IMR-90 (cell line): ENCODE measurements at regions not wholly inside any gene's neighbourhood (a gene's known extent, or its start where the extent isn't known, plus 50 kb on each side); places are given as distances from the start of the nearest gene placed in this dataset.

Experiments
- ATAC-seq: fragments of 200-7000 bp; cut with Tn5 transposase; 2 replicates; pipeline ENCODE4 v1.9.1; 2020; ENCODE audit warnings: low read depth, mild to moderate bottlenecking, moderate library complexity
- BruUV-seq: library from RNA; stranded (reverse); fragments of 400-500 nt; replicated peaks from 2 replicates; lab custom pipeline; 2021; lab: Mats Ljungman, UMichigan
- CTCF ChIA-PET: fragments of 300-600 bp; formaldehyde crosslinking; extraction: SDS; loops from one replicate; lab custom pipeline; 2021; ENCODE audit warnings: antibody characterized with exemption; lab: Yijun Ruan, JAX
- POLR2A ChIA-PET: fragments of 300-600 bp; sonication (Branson Sonifier 250); formaldehyde crosslinking; loops from one replicate; lab custom pipeline; 2022; ENCODE audit warnings: antibody characterized with exemption; ENCODE audit not compliant: unreplicated experiment; lab: Charles Lee
- DNase-seq: peaks from one replicate; pipeline ENCODE4 v3.0.0; 2013
- H2AFZ ChIP-seq: replicated peaks from 2 replicates; pipeline ENCODE3; 2013; ENCODE audit warnings: low read length, mild to moderate bottlenecking; ENCODE audit not compliant: poor library complexity
- H2AK5ac ChIP-seq: 2 replicates; pipeline ENCODE4 v1.6.1; 2013; ENCODE audit warnings: low read depth, low read length, inconsistent platforms
- H2AK9ac ChIP-seq: replicated peaks from 2 replicates; pipeline ENCODE3; 2013; ENCODE audit warnings: mild to moderate bottlenecking, low read depth, low read length, moderate library complexity; ENCODE audit not compliant: poor library complexity
- H2BK120ac ChIP-seq: 2 replicates; pipeline ENCODE4 v1.6.1; 2013; ENCODE audit warnings: low read depth, low read length, inconsistent platforms
- H2BK15ac ChIP-seq: 3 replicates; pipeline ENCODE4 v1.6.1; 2013; ENCODE audit warnings: low read depth, low read length, inconsistent platforms
- H2BK20ac ChIP-seq: 2 replicates; pipeline ENCODE4 v1.6.1; 2013; ENCODE audit warnings: low read depth, mild to moderate bottlenecking, inconsistent platforms, low read length, moderate library complexity
- H2BK5ac ChIP-seq: 2 replicates; pipeline ENCODE4 v1.6.1; 2013; ENCODE audit warnings: mild to moderate bottlenecking, low read depth, low read length, inconsistent platforms; ENCODE audit not compliant: poor library complexity, severe bottlenecking
- H3K14ac ChIP-seq: replicated peaks from 2 replicates; pipeline ENCODE4 v1.6.1; 2013; ENCODE audit warnings: low read depth, low read length, inconsistent platforms
- H3K18ac ChIP-seq: 2 replicates; pipeline ENCODE4 v1.6.1; 2013; ENCODE audit warnings: low read depth, low read length, control low read depth
- H3K23ac ChIP-seq: 2 replicates; pipeline ENCODE4 v1.6.1; 2013; ENCODE audit warnings: low read depth, low read length, inconsistent platforms
- H3K27ac ChIP-seq: 2 replicates; pipeline ENCODE4 v1.5.1; 2013; ENCODE audit warnings: mild to moderate bottlenecking, control low read depth, low read length; ENCODE audit not compliant: insufficient read depth
- H3K27me3 ChIP-seq: 2 replicates; pipeline ENCODE4 v1.6.1; 2013; ENCODE audit warnings: low read length; ENCODE audit not compliant: control insufficient read depth, insufficient read depth
- H3K36me3 ChIP-seq: 2 replicates; pipeline ENCODE4 v1.6.1; 2013; ENCODE audit warnings: low read length, mixed read lengths; ENCODE audit not compliant: control insufficient read depth, insufficient read depth
- H3K4ac ChIP-seq: 2 replicates; pipeline ENCODE4 v1.6.1; 2013; ENCODE audit warnings: low read depth, low read length, inconsistent platforms
- H3K4me1 ChIP-seq: 2 replicates; pipeline ENCODE4 v1.6.1; 2013; ENCODE audit warnings: low read length, mixed read lengths; ENCODE audit not compliant: control insufficient read depth, insufficient read depth
- H3K4me2 ChIP-seq: 2 replicates; pipeline ENCODE4 v1.6.1; 2013; ENCODE audit warnings: low read depth, mild to moderate bottlenecking, control low read depth, low read length, moderate library complexity
- H3K4me3 ChIP-seq: 2 replicates; pipeline ENCODE4 v1.5.1; 2013; ENCODE audit warnings: low read depth, mild to moderate bottlenecking, control low read depth, low read length, moderate library complexity; ENCODE audit not compliant: insufficient read depth
- H3K56ac ChIP-seq: 2 replicates; pipeline ENCODE4 v1.6.1; 2013; ENCODE audit warnings: low read length, inconsistent platforms; ENCODE audit not compliant: insufficient read depth; ENCODE audit errors: extremely low read depth
- H3K79me1 ChIP-seq, 2 experiments: 2 replicates each; pipeline ENCODE4 v1.6.1; 2013; ENCODE audit warnings: low read length in 2 of 2, inconsistent platforms in 1 of 2, low read depth in 1 of 2
- H3K9ac ChIP-seq: 2 replicates; pipeline ENCODE4 v1.6.1; 2013; ENCODE audit warnings: low read depth, low read length, control low read depth
- H3K9me1 ChIP-seq: 2 replicates; pipeline ENCODE4 v1.6.1; 2013; ENCODE audit warnings: low read length, inconsistent platforms; ENCODE audit not compliant: insufficient read depth
- H3K9me3 ChIP-seq: 2 replicates; pipeline ENCODE4 v1.6.1; 2013; ENCODE audit warnings: low read length; ENCODE audit not compliant: control insufficient read depth, insufficient read depth
- H4K20me1 ChIP-seq: 2 replicates; pipeline ENCODE4 v1.6.1; 2013; ENCODE audit warnings: low read length, inconsistent platforms; ENCODE audit not compliant: insufficient read depth
- H4K5ac ChIP-seq: 2 replicates; pipeline ENCODE4 v1.6.1; 2013; ENCODE audit warnings: mild to moderate bottlenecking, low read depth, low read length, control low read depth
- H4K8ac ChIP-seq, 2 experiments: 2 replicates each; pipeline ENCODE4 v1.6.1; 2013; ENCODE audit warnings: low read depth in 2 of 2, low read length in 2 of 2, control low read depth in 1 of 2, inconsistent platforms in 1 of 2
- H4K91ac ChIP-seq: 2 replicates; pipeline ENCODE4 v1.6.1; 2013; ENCODE audit warnings: low read depth, low read length, inconsistent platforms; ENCODE audit not compliant: insufficient read depth
- MXI1 ChIP-seq: IDR thresholded peaks from 2 replicates; pipeline ENCODE4 v1.6.1; 2012; ENCODE audit warnings: low read depth, mild to moderate bottlenecking, low read length, moderate library complexity, borderline replicate concordance
- RCOR1 ChIP-seq: IDR thresholded peaks from 2 replicates; pipeline ENCODE4 v1.6.1; 2012; ENCODE audit warnings: mild to moderate bottlenecking, low read length, improper control_type of control experiment; ENCODE audit not compliant: insufficient replicate concordance
- WGBS, 2 experiments: methylation state at CpG; one replicate each; pipeline versions ENCODE4 v1.1.5 to v1.1.7; 2013; ENCODE audit warnings: missing lambda C conversion rate in 2 of 2; ENCODE audit not compliant: insufficient read length in 1 of 2; ENCODE audit errors: extremely low coverage in 2 of 2; 5-methylcytosine and 5-hydroxymethylcytosine counted together
- dilution Hi-C: fragments of 300-500 bp; cut with HindIII; formaldehyde crosslinking; loops from one replicate; pipeline ENCODE4 v1.14.3; 2018; ENCODE audit warnings: low sequenced_read_pairs; ENCODE audit not compliant: unreplicated experiment
- in situ Hi-C: fragments of 300-500 bp; cut with MboI; formaldehyde crosslinking; loops from 3 replicates; pipeline ENCODE4 v1.14.3; 2019; ENCODE audit warnings: low sequenced_read_pairs, inconsistent platforms, mixed read lengths
- intact Hi-C: fragments of 100-400 bp; cut with micrococcal nuclease; formaldehyde crosslinking; loops from 2 replicates; pipeline ENCODE4 v1.10.0; 2022

DNA sequence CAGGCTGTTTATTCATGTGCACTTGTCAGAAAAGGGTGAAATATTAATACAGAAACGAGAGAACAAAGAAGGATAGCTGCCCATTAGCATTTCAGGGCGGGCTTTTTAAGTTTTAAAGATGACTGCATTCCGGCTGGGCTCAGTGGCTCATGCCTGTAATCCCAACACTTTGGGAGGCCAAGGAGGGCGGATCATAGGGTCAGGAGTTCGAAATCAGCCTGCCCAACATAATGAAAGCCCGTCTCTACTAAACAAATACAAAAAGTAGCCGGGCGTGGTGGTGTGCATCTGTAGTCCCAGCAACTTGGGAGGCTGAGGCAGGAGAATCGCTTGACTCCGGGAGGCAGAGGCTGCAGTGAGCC lies 130.5 kb downstream of the HFE start:
- Histone ChIP-seq H3K4me3 (peak overlapping the region; percentile 47), H3K36me3 (no peaks in the 10 kb centered on the region), H3K4ac (peak overlapping the region; percentile 50), H4K5ac (no peak overlapping the region; the same call in 1 of the 2 replicates), H3K9me1 (no peaks in the 10 kb centered on the region), H3K23ac (peak overlapping the region; percentile 42; the same call in 1 of the 2 replicates), H2AFZ (no peak overlapping the region), H3K27me3 (no peaks in the 10 kb centered on the region), H2BK120ac (no peak overlapping the region), H2AK5ac (no peak overlapping the region), H2AK9ac (no peak overlapping the region), H2BK20ac (no peak overlapping the region), H3K4me2 (peak overlapping the region; percentile 68), H3K27ac (peak overlapping the region; percentile 55), H3K79me1 (no peaks in the 10 kb centered on the region; a peak in 1 of 4 replicates), H3K14ac (peak overlapping the region; percentile 91), H3K9ac (peak overlapping the region; percentile 71; the same call in 1 of the 2 replicates), H2BK5ac (peak overlapping the region; percentile 67), H3K56ac (peak overlapping the region; percentile 42; the same call in 1 of the 2 replicates), H3K4me1 (no peaks in the 10 kb centered on the region), H4K91ac (no peak overlapping the region), H3K9me3 (no peaks in the 10 kb centered on the region), H4K20me1 (peaks cover 5% of the 10 kb centered on the region), H2BK15ac (no peak overlapping the region), H4K8ac (0 out of 4 replicates have a peak overlapping the region, but pooled peaks of 1 of the 2 experiments have one; percentile 56), H3K18ac (peak overlapping the region; percentile 49; the same call in 1 of the 2 replicates)
- POLR2A ChIA-PET: interaction anchor here (1.6 to 3.0 kb wide), 3 partner anchors 13 to 94 kb away, joined by 6 to 36 read pairs (median 22); a partner anchor contains a TSS
- TF ChIP-seq RCOR1 (no peak), MXI1 (peak; percentile 62)
- WGBS, 2 experiments: 0% methylated on average over 1 of the region's 10 CpGs; no CpG with 5 or more reads in 1 of the 2 experiments
- DNase-seq: no peak
- dilution Hi-C loops: no loop called here
- intact Hi-C loops: no loop called here
- ATAC-seq: no peak
- in situ Hi-C loops: loop anchor here (25.0 kb wide), 1 partner anchor 1620 kb away; a partner anchor contains a TSS
- CTCF ChIA-PET: interaction anchor here (0.6 to 1.6 kb wide), 2 partner anchors 9 to 18 kb away, joined by 3 to 4 read pairs; a partner anchor contains a TSS
- BruUV-seq: no TSS peak
